ENCODE measurements at regions not wholly inside any gene's neighbourhood (a gene's known extent, or its start where the extent isn't known, plus 50 kb on each side); places are given as distances from the start of the nearest gene placed in this dataset.
"Not testable (repeated sequence)": the region's sequence is repeated elsewhere in the genome, so short reads cannot be mapped to it uniquely, and the experiment has no call there.

DNA sequence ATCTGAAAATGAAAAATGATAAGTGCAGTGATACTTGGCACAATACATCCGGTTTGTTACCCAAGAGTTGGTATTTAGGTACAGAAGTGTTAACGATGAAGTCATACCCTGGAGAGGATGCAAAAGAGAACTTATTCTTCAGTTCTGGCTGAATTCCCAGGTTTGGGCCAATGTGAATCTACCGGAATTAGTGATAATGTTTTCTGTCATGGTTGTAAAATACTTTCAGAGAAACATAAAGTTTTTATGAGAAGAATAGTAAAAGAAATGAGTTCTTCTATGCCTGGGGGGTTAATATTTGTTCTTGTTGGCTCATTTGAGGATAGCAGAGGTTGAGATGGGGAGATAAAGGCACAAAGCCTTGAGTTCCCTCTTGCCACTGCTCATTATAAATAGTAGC, 509.9 kb upstream of the POU3F2 start:
- DNase-seq (ENCODE audit: low read depth), result no peak

- DNase-seq (ENCODE audit: low read depth), result no peak
These were observed 509.0 kb upstream of the POU3F2 start for GRCh38 chr6:98325366-98325765.

DNA sequence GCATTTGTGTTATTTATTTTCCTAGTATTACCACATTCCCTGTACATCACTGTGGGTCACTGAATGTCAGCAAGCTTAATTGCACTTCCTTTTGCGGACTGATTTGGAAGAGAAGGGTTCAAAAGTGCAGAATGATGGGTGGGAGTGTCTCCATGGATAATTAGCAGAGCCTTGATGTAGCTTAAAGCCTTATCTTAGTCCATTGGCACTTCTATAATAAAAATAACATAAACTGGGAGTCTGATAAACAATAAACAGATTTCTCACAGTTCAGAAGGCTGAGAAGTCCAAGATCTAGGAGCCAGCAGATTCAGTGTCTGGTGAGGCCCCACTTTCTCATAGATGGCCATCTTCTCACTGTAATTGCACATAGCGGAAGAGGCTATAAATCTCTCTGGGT, 501.1 kb upstream of the POU3F2 start:
- DNase-seq (ENCODE audit: low read depth), result no peak

GRCh38 chr6:98335594-98335993, 498.8 kb upstream of the POU3F2 start:
- DNase-seq (ENCODE audit: low read depth), result no peak

DNA sequence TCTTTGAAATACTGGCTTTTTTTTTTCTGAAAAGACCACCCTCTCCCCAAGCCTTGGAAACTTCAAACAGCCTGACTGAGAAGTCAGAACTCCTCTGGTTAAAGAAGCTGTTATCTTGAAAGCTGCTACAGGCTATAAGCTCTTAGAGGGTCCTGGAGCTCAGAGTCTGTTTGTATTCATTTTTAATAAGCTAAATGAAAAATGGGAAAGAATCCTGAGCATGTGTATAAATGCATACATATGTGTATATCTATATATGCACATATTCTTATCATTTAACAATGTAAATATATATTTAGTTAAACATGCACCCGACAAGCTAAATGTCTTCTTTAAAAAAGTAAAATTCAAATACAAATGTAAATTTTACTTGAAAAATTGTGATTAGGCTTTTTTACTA, 494.9 kb upstream of the POU3F2 start:
- DNase-seq (ENCODE audit: low read depth), result no peak

GRCh38 chr6:98343004-98343403, 491.4 kb upstream of the POU3F2 start:
- DNase-seq (ENCODE audit: low read depth), result no peak

DNA sequence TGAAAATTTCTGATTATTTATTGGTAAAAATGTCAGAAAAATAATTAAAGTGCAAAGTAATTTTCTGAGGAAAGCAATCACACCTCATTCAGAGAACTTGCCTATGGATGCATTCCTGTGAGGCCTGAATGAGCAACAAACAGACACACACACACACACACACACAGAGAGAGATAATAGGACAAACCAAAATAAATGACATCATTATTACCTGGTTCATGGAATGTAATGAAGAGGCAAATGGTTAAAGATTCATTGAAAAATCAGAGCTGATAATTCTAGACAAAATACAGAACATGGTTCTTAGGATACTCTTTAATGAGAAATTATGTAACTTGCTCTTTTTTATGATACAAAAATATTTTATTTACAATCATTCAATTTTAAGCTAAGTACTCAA, 490.6 kb upstream of the POU3F2 start:
- DNase-seq (ENCODE audit: low read depth), result no peak

- no peak for DNase-seq (ENCODE audit: low read depth)
These were observed 482.0 kb upstream of the POU3F2 start for GRCh38 chr6:98352348-98352747.

DNA sequence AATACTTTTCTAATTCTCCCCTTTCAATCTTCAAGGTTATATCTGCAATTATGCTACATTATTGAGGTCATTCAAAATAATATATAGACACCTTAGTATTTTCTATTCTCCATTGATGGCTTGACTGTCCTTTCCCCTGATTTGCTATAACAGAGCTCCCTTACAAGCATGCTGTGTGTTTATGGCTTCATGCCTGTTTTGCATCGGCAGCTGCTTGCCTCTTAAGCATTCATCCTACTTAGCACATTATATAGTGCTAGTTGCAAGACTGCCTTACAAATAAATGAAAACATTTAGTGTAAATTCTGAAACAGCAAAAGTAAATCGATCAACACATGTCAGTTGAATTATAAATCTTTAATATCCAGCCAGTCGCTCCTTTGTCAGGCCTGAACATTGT, 476.2 kb upstream of the POU3F2 start:
- DNase-seq (ENCODE audit: low read depth), result no peak

DNA sequence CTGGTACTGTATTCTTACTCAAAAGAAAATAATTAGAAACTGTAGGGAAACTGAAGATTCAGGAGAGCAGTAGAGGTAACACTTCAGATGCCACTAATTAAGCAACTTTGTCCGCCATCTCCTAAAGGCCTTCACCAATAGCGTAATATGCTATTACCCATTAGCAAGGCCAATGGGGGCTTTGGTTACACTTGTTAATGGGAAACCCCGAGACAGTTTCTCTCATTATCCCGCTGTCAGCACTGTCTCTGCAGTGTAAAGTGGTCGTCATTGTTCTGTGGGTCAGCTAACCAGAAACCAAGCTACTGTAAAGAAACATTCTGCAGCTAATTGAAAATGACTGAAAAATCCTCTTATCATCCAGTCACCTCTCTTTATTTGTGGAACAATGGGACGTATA, 468.0 kb upstream of the POU3F2 start:
- DNase-seq (ENCODE audit: low read depth), result no peak

DNA sequence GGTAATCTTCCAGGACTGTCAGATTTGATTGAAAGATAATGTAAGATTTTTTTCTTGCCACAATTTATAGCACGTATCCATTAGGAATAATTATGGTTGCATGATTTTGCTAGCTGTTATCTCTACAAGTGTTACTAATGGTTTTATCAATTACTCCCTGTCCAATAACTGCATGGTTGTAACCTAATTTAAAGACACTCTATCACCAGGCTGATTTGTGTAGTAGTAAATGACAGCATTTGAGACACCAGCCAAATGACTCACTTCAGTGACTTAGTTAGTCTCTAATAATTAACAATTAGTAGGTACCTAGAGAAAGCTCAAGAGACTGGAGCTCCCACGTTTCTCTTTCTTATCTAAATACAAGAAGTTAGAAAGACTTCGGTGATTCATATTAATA, 453.8 kb upstream of the POU3F2 start:
- DNase-seq (ENCODE audit: low read depth), result no peak

DNA sequence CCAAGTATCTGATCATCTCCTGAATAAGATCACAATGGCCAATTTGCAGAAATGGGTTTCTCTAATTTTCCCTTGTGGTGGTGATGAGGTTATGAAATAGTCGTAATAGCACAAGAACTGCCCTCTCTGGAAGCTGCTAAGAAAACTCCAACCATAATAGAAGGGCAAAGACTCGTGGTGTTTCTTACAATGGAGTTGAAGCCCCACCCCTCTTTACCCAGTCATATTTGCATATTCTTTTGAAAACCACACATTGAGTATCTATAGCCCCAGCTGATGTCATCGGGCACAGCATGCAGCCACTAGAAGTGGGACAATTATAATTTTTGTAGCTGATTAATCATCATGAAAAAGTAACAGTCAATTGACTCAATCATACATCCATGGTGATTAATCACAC, 452.1 kb upstream of the POU3F2 start:
- DNase-seq (ENCODE audit: low read depth), result no peak

DNA sequence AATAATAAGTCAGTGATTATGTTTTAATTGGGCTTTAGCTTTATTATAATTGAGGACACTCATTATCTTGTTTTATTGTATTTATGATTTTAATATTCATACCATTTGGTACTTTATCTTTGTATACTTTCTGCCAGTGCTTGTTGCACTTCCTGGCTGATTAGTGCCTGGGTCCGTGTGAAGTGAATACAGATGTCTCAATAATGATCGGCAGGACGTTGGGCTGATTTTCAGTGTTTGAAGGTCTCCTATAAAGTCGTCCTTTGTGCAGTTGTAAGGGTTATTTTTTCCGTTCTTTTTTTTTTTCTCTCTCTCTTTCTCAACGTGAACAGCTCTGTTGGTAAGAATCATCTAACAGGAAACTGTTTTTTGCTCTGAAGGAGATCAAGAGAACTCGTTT, 450.0 kb upstream of the POU3F2 start:
- no peak for DNase-seq (ENCODE audit: low read depth)

DNA sequence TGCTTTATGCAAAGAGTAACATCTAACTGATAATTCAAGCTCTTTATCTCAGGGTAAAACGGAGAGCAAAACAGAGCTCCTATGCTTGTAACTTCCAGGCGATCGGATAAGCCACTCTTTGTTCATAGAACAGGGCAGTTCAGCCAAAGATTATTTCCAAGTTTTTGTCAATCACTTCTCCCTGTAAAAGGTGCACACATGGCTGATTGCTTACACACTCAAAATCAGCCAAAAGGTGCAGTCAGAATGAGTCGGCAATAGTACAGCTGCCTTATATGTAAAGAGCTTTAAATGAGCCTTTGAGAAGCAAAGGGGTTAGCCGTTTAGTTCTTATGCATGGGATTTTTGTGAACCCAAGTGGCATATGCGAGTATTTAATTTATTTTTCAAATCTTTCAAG, 449.6 kb upstream of the POU3F2 start:
- DNase-seq (ENCODE audit: low read depth), result no peak

GRCh38 chr6:98395610-98396166, 438.7 kb upstream of the POU3F2 start:
- DNase-seq (ENCODE audit: low read depth), result no peak

GRCh38 chr6:98416027-98416426, 418.3 kb upstream of the POU3F2 start:
- DNase-seq (ENCODE audit: low read depth), result no peak

GRCh38 chr6:98416497-98417158, 417.7 kb upstream of the POU3F2 start:
- DNase-seq (ENCODE audit: low read depth), result not testable (repeated sequence)

DNA sequence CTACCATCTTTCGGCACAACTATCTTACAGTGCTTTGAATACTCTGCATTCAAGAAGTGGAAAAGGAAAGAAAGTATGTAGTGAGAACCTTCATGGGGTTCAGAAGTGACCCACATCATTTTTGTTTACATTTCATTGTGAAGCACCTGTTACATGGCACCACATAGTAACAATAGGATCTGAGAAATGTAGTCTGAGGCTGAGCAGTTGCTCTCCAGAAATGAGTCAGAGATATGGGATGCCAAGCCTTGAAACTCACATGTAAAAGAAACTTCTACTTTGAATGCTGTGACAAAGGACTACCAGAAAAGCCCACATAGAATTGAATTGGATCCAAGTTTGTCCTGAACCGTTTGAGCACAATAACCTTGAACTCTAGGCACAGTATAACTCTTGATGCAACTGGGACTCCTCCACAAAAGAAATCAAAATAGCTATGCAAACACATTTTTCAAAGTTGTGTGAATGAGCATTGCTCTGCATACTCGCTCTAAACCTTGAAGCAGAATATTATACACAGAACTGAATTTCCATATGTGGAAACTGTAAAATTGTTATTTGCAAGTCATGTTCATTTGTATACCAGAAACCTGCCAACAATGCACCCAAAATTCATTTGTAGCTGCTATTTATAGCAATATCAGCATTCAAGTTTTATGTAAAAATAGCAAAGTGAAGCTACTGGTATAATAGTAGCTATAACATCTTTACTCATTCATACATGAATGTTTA, 400.9 kb upstream of the POU3F2 start:
- no peak for DNase-seq (ENCODE audit: low read depth)

DNA sequence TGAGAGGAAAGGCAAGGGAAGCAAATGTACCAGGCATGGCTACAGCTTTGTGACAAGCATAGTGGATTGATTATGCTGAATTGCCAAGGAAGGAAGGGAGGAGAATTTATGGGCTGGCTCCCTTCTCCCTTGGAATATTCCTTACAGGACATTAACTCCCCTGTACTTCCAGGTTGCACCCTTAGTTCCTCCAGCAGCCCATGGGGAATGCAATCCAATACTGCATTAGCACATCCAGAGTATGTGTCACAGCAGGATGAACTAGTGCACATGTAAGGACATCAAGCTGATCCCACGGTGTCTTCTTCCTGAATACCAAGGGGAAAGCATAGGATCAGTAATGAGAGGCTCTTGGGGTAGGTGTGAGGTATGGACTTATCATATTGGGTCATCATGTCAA, 390.7 kb upstream of the POU3F2 start:
- DNase-seq (ENCODE audit: low read depth), result no peak

DNA sequence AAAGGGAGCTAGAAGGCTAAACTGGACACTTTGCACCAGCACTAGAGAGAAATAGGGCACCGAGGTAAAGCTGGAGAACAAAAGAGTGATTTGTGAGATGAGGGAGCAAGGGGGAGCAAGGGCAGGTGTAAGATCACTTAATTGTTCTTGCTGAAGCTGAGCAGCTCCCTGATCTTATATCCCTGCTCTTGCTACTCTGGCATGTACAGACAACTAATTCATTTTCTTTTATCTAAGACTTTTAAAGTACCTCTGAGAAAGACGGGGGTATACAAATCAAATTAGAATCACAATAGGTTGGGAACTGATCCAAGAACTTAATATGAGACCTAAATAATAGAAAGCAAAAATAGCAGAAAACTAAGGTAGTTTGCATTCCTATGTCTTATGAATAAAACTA, 381.7 kb upstream of the POU3F2 start:
- no peak for DNase-seq (ENCODE audit: low read depth)

- DNase-seq (ENCODE audit: low read depth), result no peak
These were observed 379.5 kb upstream of the POU3F2 start for GRCh38 chr6:98454809-98455322.

DNA sequence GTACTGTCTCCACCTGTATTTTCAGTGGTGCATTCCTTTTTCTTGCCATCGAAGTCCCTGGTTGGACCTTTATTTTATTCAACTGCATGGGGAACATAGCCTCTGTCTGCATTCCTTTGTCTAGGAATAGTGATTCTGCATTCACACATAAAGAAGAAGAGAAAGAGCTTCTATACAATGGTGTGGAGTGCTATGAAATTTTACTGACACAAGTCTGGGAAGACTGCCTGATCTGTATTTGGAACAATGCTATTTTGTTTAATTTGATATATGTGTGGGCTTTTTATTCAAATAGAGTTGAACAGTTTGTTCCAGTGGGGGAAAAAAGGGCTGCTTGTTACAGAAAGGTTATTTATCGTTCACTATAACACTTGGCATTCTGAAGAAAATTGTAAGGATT, 375.7 kb upstream of the POU3F2 start:
- no peak for DNase-seq (ENCODE audit: low read depth)
